ENCODE measurements at regions not wholly inside any gene's neighbourhood (a gene's known extent, or its start where the extent isn't known, plus 50 kb on each side); places are given as distances from the start of the nearest gene placed in this dataset.

DNA sequence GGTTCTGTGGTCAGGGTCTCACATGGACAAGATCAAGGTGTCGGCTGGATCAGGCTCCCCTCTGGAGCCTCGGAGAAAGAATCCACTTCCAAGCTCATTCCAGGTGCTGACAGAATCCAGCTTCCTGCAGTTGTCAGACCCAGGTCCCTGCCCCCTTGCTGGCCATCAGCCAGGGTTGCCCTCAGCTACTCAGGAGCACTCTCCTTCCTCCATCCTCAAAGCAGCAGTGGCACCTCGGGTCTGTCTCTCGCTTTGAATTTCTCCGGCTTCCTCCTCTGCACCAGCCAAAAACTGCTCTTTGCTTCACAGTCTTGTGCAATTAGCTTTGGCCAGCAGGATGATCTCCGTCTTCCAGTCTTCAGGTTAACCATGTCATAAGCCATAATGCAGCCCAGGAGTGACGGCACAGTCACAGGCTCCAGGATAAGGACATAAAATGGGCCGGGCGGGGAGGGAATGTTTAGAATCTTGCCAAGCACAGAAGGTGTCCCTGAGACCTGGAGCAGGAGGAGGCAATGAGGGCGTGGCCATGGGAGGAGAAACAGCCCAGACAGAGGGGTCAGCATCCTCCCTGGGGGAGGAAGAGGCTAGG lies 79.4 kb upstream of the SLC25A33 start:
- H3K14ac ChIP-seq (ENCODE audit: insufficient read depth, low read length) = peak overlapping the region; percentile 40; the same call in 1 of the 2 replicates

More for the DNA sequence above, 79.4 kb upstream of the SLC25A33 start:
- Histone ChIP-seq H3K23me2 (ENCODE audit: insufficient read length, low read depth, low read length, poor library complexity, severe bottlenecking) (no peaks in the 10 kb centered on the region), H3K56ac (ENCODE audit: insufficient read length, low read depth, low read length) (no peak overlapping the region), H3K79me2 (ENCODE audit: insufficient read depth, low read length) (no peaks in the 10 kb centered on the region), H3K4ac (ENCODE audit: low read depth, low read length) (no peak overlapping the region), H3K27me3 (ENCODE audit: insufficient read depth, low read length) (no peaks in the 10 kb centered on the region), H2AFZ (ENCODE audit: low read length) (no peak overlapping the region), H4K91ac (ENCODE audit: insufficient read length, low read depth, low read length) (no peak overlapping the region), H4K5ac (ENCODE audit: insufficient read length, low read depth, low read length) (no peak overlapping the region), H4K8ac (replicated peaks; ENCODE audit: insufficient read length, low read depth, low read length) (no peak overlapping the region), H3K9me3 (ENCODE audit: control insufficient read depth, low read depth, low read length) (no peaks in the 10 kb centered on the region), H4K20me1 (ENCODE audit: control insufficient read depth, insufficient read depth, insufficient read length) (no peaks in the 10 kb centered on the region), H2BK20ac (ENCODE audit: low read depth, low read length, poor library complexity, severe bottlenecking) (no peak overlapping the region), H2BK120ac (ENCODE audit: low read depth, low read length, poor library complexity, severe bottlenecking) (no peak overlapping the region), H2AK5ac (ENCODE audit: insufficient read length, low read length) (no peak overlapping the region), H2BK12ac (ENCODE audit: insufficient read length, low read depth, low read length) (no peak overlapping the region), H2BK15ac (ENCODE audit: low read depth, low read length) (no peak overlapping the region), H3T11ph (ENCODE audit: low read length) (no peak overlapping the region), H2BK5ac (ENCODE audit: insufficient read length, low read length) (no peak overlapping the region), H3K4me2 (ENCODE audit: insufficient read depth, insufficient read length, low read length) (no peak overlapping the region), H3K23ac (ENCODE audit: insufficient read length, low read depth, low read length) (no peak overlapping the region), H3K9ac (ENCODE audit: extremely low read depth, insufficient read length, low read length) (no peak overlapping the region), H3K18ac (ENCODE audit: insufficient read length, low read depth, low read length) (no peak overlapping the region), H3K79me1 (ENCODE audit: insufficient read depth, low read depth, low read length, poor library complexity, severe bottlenecking) (no peaks in the 10 kb centered on the region), H3K4me1 (ENCODE audit: insufficient read depth, low read length) (no peaks in the 10 kb centered on the region), H3K27ac (ENCODE audit: insufficient read length, low read depth, low read length) (no peak overlapping the region)
- no peak for DNase-seq
- peaks cover 0 to 6% of the 10 kb centered on the region in 2 experiments; a peak in 1 of 4 replicates for H3K4me1 Mint-ChIP-seq
- TF ChIP-seq, protein P1, sequence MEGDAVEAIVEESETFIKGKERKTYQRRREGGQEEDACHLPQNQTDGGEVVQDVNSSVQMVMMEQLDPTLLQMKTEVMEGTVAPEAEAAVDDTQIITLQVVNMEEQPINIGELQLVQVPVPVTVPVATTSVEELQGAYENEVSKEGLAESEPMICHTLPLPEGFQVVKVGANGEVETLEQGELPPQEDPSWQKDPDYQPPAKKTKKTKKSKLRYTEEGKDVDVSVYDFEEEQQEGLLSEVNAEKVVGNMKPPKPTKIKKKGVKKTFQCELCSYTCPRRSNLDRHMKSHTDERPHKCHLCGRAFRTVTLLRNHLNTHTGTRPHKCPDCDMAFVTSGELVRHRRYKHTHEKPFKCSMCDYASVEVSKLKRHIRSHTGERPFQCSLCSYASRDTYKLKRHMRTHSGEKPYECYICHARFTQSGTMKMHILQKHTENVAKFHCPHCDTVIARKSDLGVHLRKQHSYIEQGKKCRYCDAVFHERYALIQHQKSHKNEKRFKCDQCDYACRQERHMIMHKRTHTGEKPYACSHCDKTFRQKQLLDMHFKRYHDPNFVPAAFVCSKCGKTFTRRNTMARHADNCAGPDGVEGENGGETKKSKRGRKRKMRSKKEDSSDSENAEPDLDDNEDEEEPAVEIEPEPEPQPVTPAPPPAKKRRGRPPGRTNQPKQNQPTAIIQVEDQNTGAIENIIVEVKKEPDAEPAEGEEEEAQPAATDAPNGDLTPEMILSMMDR (conservative IDR thresholded peaks at IDR 0.05) = no peak
- no peak overlapping the region for H3K27ac Mint-ChIP-seq
- H3K27me3 Mint-ChIP-seq (ENCODE audit: low read depth) = peaks cover 3% of the 10 kb centered on the region
- no CpG with 5 or more reads among the region's 10 CpGs for WGBS (ENCODE audit: extremely low coverage, insufficient read length, low lambda C conversion rate)
- no peak overlapping the region for H3K4me3 Mint-ChIP-seq
- H3K9me3 Mint-ChIP-seq = no peaks in the 10 kb centered on the region; a peak in 1 of 5 replicates
- no peaks in the 10 kb centered on the region for H3K36me3 Mint-ChIP-seq (ENCODE audit: insufficient read depth in 1 of 3, low read depth in 3 of 3)

Measured in H9 (cell line).